Liver (tissue), 3 donors: ENCODE measurements at regions not wholly inside any gene's neighbourhood (a gene's known extent, or its start where the extent isn't known, plus 50 kb on each side); places are given as distances from the start of the nearest gene placed in this dataset.

ENCODE experiments used
- ATF3 ChIP-seq: IDR thresholded peaks from 2 replicates; pipeline ENCODE4 v1.6.1; 2016; ENCODE audit warnings: antibody characterized with exemption
- CTCF ChIP-seq: fragments of 150-350 bp; IDR thresholded peaks from 2 replicates; pipeline ENCODE4 v1.5.1; 2017; ENCODE audit warnings: improper control_type of control experiment, low read depth, low read length; ENCODE audit not compliant: missing input control
- EGR1 ChIP-seq, 2 donors: IDR thresholded peaks; 2 replicates each; pipeline ENCODE4 v1.6.1; 2016 to 2018; ENCODE audit warnings: antibody characterized with exemption in 2 of 2, low read depth in 2 of 2
- GABPA ChIP-seq, 2 donors: IDR thresholded peaks in 1 of 2; conservative IDR thresholded peaks in 1 of 2; 2 replicates each; pipeline ENCODE4 v1.6.1; 2016; ENCODE audit warnings: antibody characterized with exemption in 2 of 2, mild to moderate bottlenecking in 1 of 2, moderate library complexity in 1 of 2
- HNF4G ChIP-seq: IDR thresholded peaks from 2 replicates; pipeline ENCODE4 v1.6.1; 2016; ENCODE audit warnings: antibody characterized with exemption
- JUND ChIP-seq, 2 donors: IDR thresholded peaks; 2 replicates each; pipeline ENCODE4 v1.6.1; 2016; ENCODE audit warnings: antibody characterized with exemption in 2 of 2
- MAX ChIP-seq: IDR thresholded peaks from 2 replicates; pipeline ENCODE4 v1.6.1; 2016; ENCODE audit warnings: antibody characterized with exemption
- NR2F2 ChIP-seq: IDR thresholded peaks from 2 replicates; pipeline ENCODE4 v1.6.1; 2016; ENCODE audit warnings: antibody characterized with exemption
- RAD21 ChIP-seq, 2 donors: IDR thresholded peaks; 2 replicates each; pipeline ENCODE4 v1.6.1; 2016; ENCODE audit warnings: antibody characterized with exemption in 2 of 2, mild to moderate bottlenecking in 2 of 2
- REST ChIP-seq: IDR thresholded peaks from 2 replicates; pipeline ENCODE4 v1.6.1; 2016; ENCODE audit warnings: antibody characterized with exemption, mild to moderate bottlenecking
- TAF1 ChIP-seq: conservative IDR thresholded peaks from 2 replicates; pipeline ENCODE4 v1.6.1; 2016; ENCODE audit warnings: antibody characterized with exemption, mild to moderate bottlenecking
- YY1 ChIP-seq: IDR thresholded peaks from 2 replicates; pipeline ENCODE4 v1.6.1; 2016; ENCODE audit warnings: antibody characterized with exemption, mild to moderate bottlenecking
- ZBTB33 ChIP-seq: IDR thresholded peaks from 2 replicates; pipeline ENCODE4 v1.6.1; 2016; ENCODE audit warnings: antibody characterized with exemption
- donor health status: healthy.
- donor health status: healthy.

- TF ChIP-seq ZBTB33: no peak
- no peak for TF ChIP-seq CTCF
- no peak for TF ChIP-seq GABPA (IDR thresholded peaks at IDR 0.05 in 1 of 2, conservative IDR thresholded peaks at IDR 0.05 in 1 of 2)
- TF ChIP-seq MAX: no peak
- TF ChIP-seq EGR1 (IDR thresholded peaks at IDR 0.05; ENCODE audit: low read depth in 2 of 2): no peak
- no peak for TF ChIP-seq TAF1
- TF ChIP-seq REST: no peak
- TF ChIP-seq ATF3: no peak
- TF ChIP-seq NR2F2: no peak
- TF ChIP-seq YY1: no peak
- TF ChIP-seq HNF4G: no peak
- TF ChIP-seq RAD21 (IDR thresholded peaks at IDR 0.05): no peak
- no peak for TF ChIP-seq JUND (IDR thresholded peaks at IDR 0.05)
Measured at GRCh38 chr14:101129521-101130167, 226.1 kb upstream of the RTL1 start.
